ENCODE measurements at regions not wholly inside any gene's neighbourhood (a gene's known extent, or its start where the extent isn't known, plus 50 kb on each side); places are given as distances from the start of the nearest gene placed in this dataset.

DNA sequence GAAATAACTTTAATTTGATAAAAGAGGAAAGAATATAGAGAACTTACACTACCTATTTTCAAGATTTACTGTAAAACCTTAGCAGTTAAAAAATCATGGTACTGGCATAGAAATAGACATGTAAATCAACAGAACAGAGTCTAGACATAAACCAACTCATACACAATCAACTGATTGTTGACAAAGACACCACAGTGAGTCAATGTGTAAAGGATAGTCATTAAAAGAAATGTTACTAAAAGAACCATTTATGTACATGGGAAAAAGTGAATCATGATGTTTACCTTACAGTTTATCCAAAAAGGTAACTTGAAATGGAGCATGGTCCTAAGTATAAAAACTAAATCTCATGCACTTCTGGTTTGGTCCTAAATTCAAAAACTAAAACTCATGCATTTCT lies 847.4 kb downstream of the IGSF11 start:
- H3K4me3 ChIP-seq (ENCODE audit: low read depth, low read length) = no peak overlapping the region

GRCh38 chr3:118196183-118196582 lies 838.5 kb downstream of the IGSF11 start:
- no peak overlapping the region for H3K4me3 ChIP-seq (ENCODE audit: low read depth, low read length)
- TF ChIP-seq CTCF (IDR thresholded peaks at IDR 0.05; ENCODE audit: low read depth, low read length) = no peak

More for the DNA sequence above, 847.4 kb downstream of the IGSF11 start:
- no peak for TF ChIP-seq CTCF (IDR thresholded peaks at IDR 0.05; ENCODE audit: low read depth, low read length)

GRCh38 chr3:118199044-118199443 lies 835.6 kb downstream of the IGSF11 start:
- no peak overlapping the region for H3K4me3 ChIP-seq (ENCODE audit: low read depth, low read length)
- no peak for TF ChIP-seq CTCF (IDR thresholded peaks at IDR 0.05; ENCODE audit: low read depth, low read length)

DNA sequence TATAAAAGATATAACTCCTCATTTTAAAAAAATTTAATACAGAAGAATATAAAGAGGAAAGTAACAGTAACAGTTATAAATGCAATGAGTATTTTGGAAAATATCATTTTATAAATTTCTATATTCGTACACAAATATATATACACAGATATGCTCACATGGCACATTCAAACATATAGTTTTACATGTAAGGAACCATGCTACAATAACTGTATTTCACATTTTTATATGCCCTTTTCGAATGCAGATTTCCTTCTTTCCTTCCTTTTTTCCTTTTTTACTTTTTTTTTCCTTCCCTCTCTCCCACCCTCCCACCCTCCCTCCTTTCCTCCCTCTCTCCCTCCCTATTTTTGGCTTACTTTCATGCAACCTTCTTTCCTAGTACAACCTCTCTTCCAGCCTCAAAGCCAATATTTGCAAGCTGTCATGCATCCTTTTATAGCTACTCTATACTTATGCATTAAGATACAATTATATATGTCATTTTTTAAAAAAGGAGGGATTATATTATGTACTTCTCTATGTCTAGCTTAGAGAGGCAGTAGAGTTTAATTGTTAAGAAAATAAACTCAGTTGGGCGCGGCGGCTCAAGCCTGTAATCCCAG lies 830.5 kb downstream of the IGSF11 start:
- no peak for TF ChIP-seq CTCF (IDR thresholded peaks at IDR 0.05; ENCODE audit: low read depth, low read length)
- no peak overlapping the region for H3K4me3 ChIP-seq (ENCODE audit: low read depth, low read length)

- no peak overlapping the region for H3K4me3 ChIP-seq (ENCODE audit: low read depth, low read length)
- TF ChIP-seq CTCF (IDR thresholded peaks at IDR 0.05; ENCODE audit: low read depth, low read length) = no peak
Measured at GRCh38 chr3:118207271-118207670, 827.4 kb downstream of the IGSF11 start.

GRCh38 chr3:118208642-118209041 lies 826.0 kb downstream of the IGSF11 start:
- no peak for TF ChIP-seq CTCF (IDR thresholded peaks at IDR 0.05; ENCODE audit: low read depth, low read length)
- H3K4me3 ChIP-seq (ENCODE audit: low read depth, low read length) = no peak overlapping the region

DNA sequence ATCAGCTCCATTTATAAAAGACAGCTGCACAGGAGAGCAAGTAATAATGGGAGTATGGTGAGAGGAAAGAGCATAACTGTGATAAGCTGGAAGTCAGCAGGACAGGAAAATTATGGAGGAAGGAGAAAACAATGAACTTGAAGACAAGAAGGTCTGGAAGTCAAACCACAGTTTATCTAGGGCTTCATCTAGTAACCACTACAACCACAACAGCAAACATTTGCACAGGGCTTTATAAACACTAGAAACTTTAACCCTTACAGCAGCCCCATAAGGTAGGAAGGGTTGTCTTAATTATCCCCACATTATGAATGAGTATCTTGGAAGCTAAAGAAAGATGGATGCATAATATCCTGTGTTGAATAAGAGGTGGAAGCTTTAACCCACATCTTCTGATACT lies 820.8 kb downstream of the IGSF11 start:
- no peak overlapping the region for H3K4me3 ChIP-seq (ENCODE audit: low read depth, low read length)
- no peak for TF ChIP-seq CTCF (IDR thresholded peaks at IDR 0.05; ENCODE audit: low read depth, low read length)

Measured in WI38 (cell line).